ENCODE measurements at regions not wholly inside any gene's neighbourhood (a gene's known extent, or its start where the extent isn't known, plus 50 kb on each side); places are given as distances from the start of the nearest gene placed in this dataset.

GRCh38 chr6:23447731-23448130, 678.3 kb upstream of the NRSN1 start:
- no peak overlapping the region for H3K27ac Mint-ChIP-seq (ENCODE audit: unreplicated experiment)
- no peaks in the 10 kb centered on the region for H3K27me3 Mint-ChIP-seq (ENCODE audit: unreplicated experiment)
- DNase-seq (ENCODE audit: low spot score), result no peak
- H3K36me3 Mint-ChIP-seq (ENCODE audit: low read depth, unreplicated experiment), result no peaks in the 10 kb centered on the region
- H3K4me1 Mint-ChIP-seq (ENCODE audit: unreplicated experiment), result peaks cover 16% of the 10 kb centered on the region
- no peak overlapping the region for H3K4me3 Mint-ChIP-seq (ENCODE audit: unreplicated experiment)
- TF ChIP-seq CTCF (IDR thresholded peaks at IDR 0.05; ENCODE audit: unreplicated experiment), result no peak
- H3K9me3 Mint-ChIP-seq (ENCODE audit: unreplicated experiment), result no peaks in the 10 kb centered on the region

GRCh38 chr6:23448281-23448680, 677.7 kb upstream of the NRSN1 start:
- no peak for DNase-seq (ENCODE audit: low spot score)
- peaks cover 16% of the 10 kb centered on the region for H3K4me1 Mint-ChIP-seq (ENCODE audit: unreplicated experiment)
- no peak overlapping the region for H3K27ac Mint-ChIP-seq (ENCODE audit: unreplicated experiment)
- H3K4me3 Mint-ChIP-seq (ENCODE audit: unreplicated experiment), result no peak overlapping the region
- H3K36me3 Mint-ChIP-seq (ENCODE audit: low read depth, unreplicated experiment), result no peaks in the 10 kb centered on the region
- H3K27me3 Mint-ChIP-seq (ENCODE audit: unreplicated experiment), result no peaks in the 10 kb centered on the region
- H3K9me3 Mint-ChIP-seq (ENCODE audit: unreplicated experiment), result no peaks in the 10 kb centered on the region
- TF ChIP-seq CTCF (IDR thresholded peaks at IDR 0.05; ENCODE audit: unreplicated experiment), result no peak

GRCh38 chr6:23454080-23454976, 671.7 kb upstream of the NRSN1 start:
- no peaks in the 10 kb centered on the region for H3K9me3 Mint-ChIP-seq (ENCODE audit: unreplicated experiment)
- no peak overlapping the region for H3K27ac Mint-ChIP-seq (ENCODE audit: unreplicated experiment)

GRCh38 chr6:23455754-23456153, 670.3 kb upstream of the NRSN1 start:
- H3K36me3 Mint-ChIP-seq (ENCODE audit: low read depth, unreplicated experiment), result no peaks in the 10 kb centered on the region
- no peaks in the 10 kb centered on the region for H3K9me3 Mint-ChIP-seq (ENCODE audit: unreplicated experiment)
- H3K4me3 Mint-ChIP-seq (ENCODE audit: unreplicated experiment), result no peak overlapping the region
- no peak for DNase-seq (ENCODE audit: low spot score)
- peaks cover 7% of the 10 kb centered on the region for H3K4me1 Mint-ChIP-seq (ENCODE audit: unreplicated experiment)
- no peak for TF ChIP-seq CTCF (IDR thresholded peaks at IDR 0.05; ENCODE audit: unreplicated experiment)
- H3K27me3 Mint-ChIP-seq (ENCODE audit: unreplicated experiment), result no peaks in the 10 kb centered on the region
- no peak overlapping the region for H3K27ac Mint-ChIP-seq (ENCODE audit: unreplicated experiment)

More at GRCh38 chr6:23454080-23454976, 671.7 kb upstream of the NRSN1 start:
- no peaks in the 10 kb centered on the region for H3K36me3 Mint-ChIP-seq (ENCODE audit: low read depth, unreplicated experiment)
- no peak for TF ChIP-seq CTCF (IDR thresholded peaks at IDR 0.05; ENCODE audit: unreplicated experiment)
- peaks cover 7% of the 10 kb centered on the region for H3K4me1 Mint-ChIP-seq (ENCODE audit: unreplicated experiment)
- DNase-seq (ENCODE audit: low spot score), result no peak
- no peak overlapping the region for H3K4me3 Mint-ChIP-seq (ENCODE audit: unreplicated experiment)
- H3K27me3 Mint-ChIP-seq (ENCODE audit: unreplicated experiment), result no peaks in the 10 kb centered on the region

GRCh38 chr6:23456396-23456795, 669.6 kb upstream of the NRSN1 start:
- H3K27ac Mint-ChIP-seq (ENCODE audit: unreplicated experiment), result no peak overlapping the region
- DNase-seq (ENCODE audit: low spot score), result no peak

More at GRCh38 chr6:23456396-23456795, 669.6 kb upstream of the NRSN1 start:
- Mint-ChIP-seq H3K4me1 (ENCODE audit: unreplicated experiment) (peaks cover 7% of the 10 kb centered on the region), H3K4me3 (ENCODE audit: unreplicated experiment) (no peak overlapping the region), H3K36me3 (ENCODE audit: low read depth, unreplicated experiment) (no peaks in the 10 kb centered on the region), H3K27me3 (ENCODE audit: unreplicated experiment) (no peaks in the 10 kb centered on the region), H3K9me3 (ENCODE audit: unreplicated experiment) (no peaks in the 10 kb centered on the region)
- no peak for TF ChIP-seq CTCF (IDR thresholded peaks at IDR 0.05; ENCODE audit: unreplicated experiment)
